ENCODE measurements at regions not wholly inside any gene's neighbourhood (a gene's known extent, or its start where the extent isn't known, plus 50 kb on each side); places are given as distances from the start of the nearest gene placed in this dataset.

DNA sequence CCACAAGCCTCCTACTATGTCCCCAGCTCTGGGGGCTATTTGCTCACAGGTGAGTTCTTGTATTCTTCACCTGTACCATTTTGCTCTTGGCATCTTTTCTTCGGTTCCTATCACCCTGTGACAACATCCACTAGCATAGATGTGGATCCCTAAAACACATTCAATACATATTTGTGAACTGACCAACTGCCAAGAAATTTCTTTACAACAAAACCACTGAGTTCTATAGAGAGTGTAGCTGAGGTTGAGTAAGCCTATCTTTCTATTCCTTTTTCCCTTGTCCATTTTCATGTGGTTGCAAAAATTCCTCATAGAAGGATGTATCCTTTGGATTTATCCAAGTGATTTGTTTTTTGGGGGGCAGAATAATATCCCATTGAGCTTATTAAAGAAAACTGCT, 192.7 kb upstream of the ITGA4 start:
- Histone ChIP-seq H3K9ac (ENCODE audit: low read depth, low read length) (no peak overlapping the region), H3K36me3 (ENCODE audit: control insufficient read depth, insufficient read depth, low read length) (no peaks in the 10 kb centered on the region), H3K9me3 (ENCODE audit: control insufficient read depth, insufficient read depth, low read length) (no peaks in the 10 kb centered on the region), H3K27ac (ENCODE audit: low read depth, low read length) (no peak overlapping the region), H3K4me3 (ENCODE audit: low read depth, low read length) (no peak overlapping the region), H3K27me3 (ENCODE audit: control insufficient read depth, insufficient read depth, low read length) (no peaks in the 10 kb centered on the region), H3K4me1 (ENCODE audit: control insufficient read depth, insufficient read depth, low read length) (peaks cover 8% of the 10 kb centered on the region; the same call in 1 of the 2 replicates)

DNA sequence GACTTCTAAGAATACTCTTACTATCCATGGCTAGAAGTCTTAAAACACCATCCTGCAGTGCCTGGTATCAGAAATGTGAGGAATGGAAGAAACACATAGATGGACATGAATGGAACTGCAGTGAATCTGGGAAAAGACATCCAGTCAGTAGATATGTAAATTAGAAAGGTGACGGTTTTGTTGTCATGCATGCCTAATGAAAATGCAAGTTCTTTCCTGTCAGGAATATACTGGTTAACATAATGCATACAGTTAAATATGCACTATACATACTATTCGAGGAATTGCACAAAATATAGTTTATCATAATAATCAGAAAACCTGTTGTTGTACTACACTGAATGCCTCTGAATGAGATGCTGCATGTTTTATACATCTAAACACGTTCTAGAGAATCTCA, 190.6 kb upstream of the ITGA4 start:
- no peaks in the 10 kb centered on the region for H3K36me3 ChIP-seq (ENCODE audit: control insufficient read depth, insufficient read depth, low read length)
- no peak overlapping the region for H3K27ac ChIP-seq (ENCODE audit: low read depth, low read length)
- H3K9me3 ChIP-seq (ENCODE audit: control insufficient read depth, insufficient read depth, low read length) = no peaks in the 10 kb centered on the region
- H3K9ac ChIP-seq (ENCODE audit: low read depth, low read length) = no peak overlapping the region
- no peak overlapping the region for H3K4me3 ChIP-seq (ENCODE audit: low read depth, low read length)
- H3K4me1 ChIP-seq (ENCODE audit: control insufficient read depth, insufficient read depth, low read length) = peaks cover 8% of the 10 kb centered on the region; the same call in 1 of the 2 replicates
- no peaks in the 10 kb centered on the region for H3K27me3 ChIP-seq (ENCODE audit: control insufficient read depth, insufficient read depth, low read length)

- Histone ChIP-seq H3K9ac (ENCODE audit: low read depth, low read length) (no peak overlapping the region), H3K36me3 (ENCODE audit: control insufficient read depth, insufficient read depth, low read length) (no peaks in the 10 kb centered on the region), H3K4me1 (ENCODE audit: control insufficient read depth, insufficient read depth, low read length) (peaks cover 8% of the 10 kb centered on the region; the same call in 1 of the 2 replicates), H3K27me3 (ENCODE audit: control insufficient read depth, insufficient read depth, low read length) (no peaks in the 10 kb centered on the region), H3K27ac (ENCODE audit: low read depth, low read length) (no peak overlapping the region), H3K9me3 (ENCODE audit: control insufficient read depth, insufficient read depth, low read length) (no peaks in the 10 kb centered on the region), H3K4me3 (ENCODE audit: low read depth, low read length) (no peak overlapping the region)
These were observed 188.9 kb upstream of the ITGA4 start for GRCh38 chr2:181268174-181268867.

DNA sequence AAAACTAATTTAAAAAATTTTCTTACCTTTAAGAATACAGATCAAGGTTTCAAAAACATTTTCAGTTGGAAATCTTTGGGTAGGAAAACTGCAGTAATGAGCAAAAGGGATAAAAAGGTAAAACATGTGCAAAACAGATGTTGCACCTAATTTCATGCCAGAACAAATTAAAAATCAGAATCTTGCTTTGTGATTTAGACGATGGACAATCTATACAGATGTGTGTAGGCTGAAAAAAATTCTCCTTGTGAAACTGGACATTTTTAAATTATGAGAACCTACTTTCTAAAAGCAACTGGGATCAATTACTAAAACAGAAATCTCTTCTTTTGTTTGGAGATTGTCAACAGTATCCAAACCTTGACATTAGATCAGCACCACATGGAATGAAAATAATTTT, 183.2 kb upstream of the ITGA4 start:
- Histone ChIP-seq H3K4me1 (ENCODE audit: control insufficient read depth, insufficient read depth, low read length) (no peaks in the 10 kb centered on the region), H3K36me3 (ENCODE audit: control insufficient read depth, insufficient read depth, low read length) (no peaks in the 10 kb centered on the region), H3K9me3 (ENCODE audit: control insufficient read depth, insufficient read depth, low read length) (no peaks in the 10 kb centered on the region), H3K27ac (ENCODE audit: low read depth, low read length) (no peak overlapping the region), H3K9ac (ENCODE audit: low read depth, low read length) (no peak overlapping the region), H3K4me3 (ENCODE audit: low read depth, low read length) (no peak overlapping the region), H3K27me3 (ENCODE audit: control insufficient read depth, insufficient read depth, low read length) (no peaks in the 10 kb centered on the region)

GRCh38 chr2:181275643-181276070, 181.5 kb upstream of the ITGA4 start:
- Histone ChIP-seq H3K36me3 (ENCODE audit: control insufficient read depth, insufficient read depth, low read length) (no peaks in the 10 kb centered on the region), H3K4me3 (ENCODE audit: low read depth, low read length) (no peak overlapping the region), H3K4me1 (ENCODE audit: control insufficient read depth, insufficient read depth, low read length) (no peaks in the 10 kb centered on the region), H3K27ac (ENCODE audit: low read depth, low read length) (no peak overlapping the region), H3K27me3 (ENCODE audit: control insufficient read depth, insufficient read depth, low read length) (no peaks in the 10 kb centered on the region), H3K9me3 (ENCODE audit: control insufficient read depth, insufficient read depth, low read length) (no peaks in the 10 kb centered on the region), H3K9ac (ENCODE audit: low read depth, low read length) (no peak overlapping the region)

DNA sequence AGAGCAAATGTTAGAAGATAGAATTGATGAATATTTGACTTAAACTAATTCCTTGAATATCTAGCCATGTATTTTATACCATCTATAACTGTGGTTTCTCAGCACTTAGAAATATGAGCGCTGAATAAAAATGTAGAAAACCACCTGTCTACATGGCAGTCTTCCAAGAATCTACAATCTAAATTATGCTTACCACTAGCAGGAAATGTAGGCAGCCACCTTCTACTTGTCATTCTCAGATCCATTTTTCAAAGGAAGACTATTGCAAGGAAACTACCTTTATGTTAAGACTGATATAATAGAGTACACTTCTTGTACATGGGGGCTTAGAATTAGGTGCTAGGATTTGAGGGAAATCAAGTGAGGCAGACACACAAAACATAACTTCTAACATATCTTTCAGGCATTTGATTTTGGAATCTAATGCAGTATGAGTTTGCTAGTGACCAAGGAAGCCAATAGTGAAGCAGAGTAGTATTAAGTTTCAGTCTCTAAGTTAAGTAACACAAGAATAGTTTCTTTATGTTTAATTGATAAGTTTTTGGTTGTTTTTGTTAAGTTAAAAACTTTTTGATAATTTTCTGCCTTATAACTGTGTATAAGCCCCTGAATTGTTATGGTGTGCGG, 175.9 kb upstream of the ITGA4 start:
- Histone ChIP-seq H3K9ac (ENCODE audit: low read depth, low read length) (no peak overlapping the region), H3K9me3 (ENCODE audit: control insufficient read depth, insufficient read depth, low read length) (no peaks in the 10 kb centered on the region), H3K36me3 (ENCODE audit: control insufficient read depth, insufficient read depth, low read length) (no peaks in the 10 kb centered on the region), H3K27ac (ENCODE audit: low read depth, low read length) (no peak overlapping the region), H3K4me1 (ENCODE audit: control insufficient read depth, insufficient read depth, low read length) (no peaks in the 10 kb centered on the region), H3K27me3 (ENCODE audit: control insufficient read depth, insufficient read depth, low read length) (no peaks in the 10 kb centered on the region), H3K4me3 (ENCODE audit: low read depth, low read length) (no peak overlapping the region)

GRCh38 chr2:181285116-181285515, 172.1 kb upstream of the ITGA4 start:
- Histone ChIP-seq H3K27ac (ENCODE audit: low read depth, low read length) (no peak overlapping the region), H3K4me3 (ENCODE audit: low read depth, low read length) (no peak overlapping the region), H3K9me3 (ENCODE audit: control insufficient read depth, insufficient read depth, low read length) (no peaks in the 10 kb centered on the region), H3K36me3 (ENCODE audit: control insufficient read depth, insufficient read depth, low read length) (no peaks in the 10 kb centered on the region), H3K9ac (ENCODE audit: low read depth, low read length) (no peak overlapping the region), H3K27me3 (ENCODE audit: control insufficient read depth, insufficient read depth, low read length) (no peaks in the 10 kb centered on the region), H3K4me1 (ENCODE audit: control insufficient read depth, insufficient read depth, low read length) (no peaks in the 10 kb centered on the region)

DNA sequence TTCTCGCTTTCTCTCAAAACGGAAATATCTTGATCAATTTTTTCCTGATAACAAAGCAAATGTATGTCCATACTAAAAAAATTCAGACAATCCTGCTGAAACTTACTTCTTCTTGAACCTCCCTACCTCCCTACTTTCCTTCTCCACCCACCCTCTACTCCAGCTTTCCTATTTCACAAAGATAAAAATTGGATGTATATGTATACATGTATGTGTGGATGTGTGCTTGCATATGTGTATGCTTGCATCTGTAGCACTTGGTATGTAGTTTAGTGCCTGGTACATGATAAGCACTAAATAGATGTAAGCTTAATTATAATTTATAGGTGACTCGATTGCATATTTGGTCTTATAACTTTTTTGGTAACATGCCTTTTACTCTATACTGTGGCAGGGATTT, 167.5 kb upstream of the ITGA4 start:
- Histone ChIP-seq H3K27me3 (ENCODE audit: control insufficient read depth, insufficient read depth, low read length) (no peaks in the 10 kb centered on the region), H3K27ac (ENCODE audit: low read depth, low read length) (no peak overlapping the region), H3K9me3 (ENCODE audit: control insufficient read depth, insufficient read depth, low read length) (no peaks in the 10 kb centered on the region), H3K36me3 (ENCODE audit: control insufficient read depth, insufficient read depth, low read length) (no peaks in the 10 kb centered on the region), H3K4me1 (ENCODE audit: control insufficient read depth, insufficient read depth, low read length) (no peaks in the 10 kb centered on the region), H3K4me3 (ENCODE audit: low read depth, low read length) (no peak overlapping the region), H3K9ac (ENCODE audit: low read depth, low read length) (no peak overlapping the region)

DNA sequence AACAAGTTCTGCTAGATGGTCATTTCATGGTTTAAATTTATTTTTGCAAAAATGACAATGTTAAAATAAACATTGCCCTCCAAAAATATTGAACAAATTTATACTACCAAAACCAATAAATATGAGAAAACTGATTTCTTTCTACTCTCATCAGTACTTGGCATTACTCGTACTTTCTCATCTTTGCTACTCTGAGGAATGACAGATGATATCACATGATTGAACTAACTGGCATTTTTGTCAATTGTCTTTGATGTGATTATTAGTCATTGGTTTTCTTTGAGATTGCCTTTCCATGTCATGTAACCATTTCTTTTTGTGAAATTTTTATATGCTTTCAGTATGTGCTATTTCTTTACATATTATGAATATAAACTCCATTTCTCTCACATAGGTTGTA, 167.0 kb upstream of the ITGA4 start:
- H3K9me3 ChIP-seq (ENCODE audit: control insufficient read depth, insufficient read depth, low read length) = no peaks in the 10 kb centered on the region
- no peak overlapping the region for H3K9ac ChIP-seq (ENCODE audit: low read depth, low read length)

DNA sequence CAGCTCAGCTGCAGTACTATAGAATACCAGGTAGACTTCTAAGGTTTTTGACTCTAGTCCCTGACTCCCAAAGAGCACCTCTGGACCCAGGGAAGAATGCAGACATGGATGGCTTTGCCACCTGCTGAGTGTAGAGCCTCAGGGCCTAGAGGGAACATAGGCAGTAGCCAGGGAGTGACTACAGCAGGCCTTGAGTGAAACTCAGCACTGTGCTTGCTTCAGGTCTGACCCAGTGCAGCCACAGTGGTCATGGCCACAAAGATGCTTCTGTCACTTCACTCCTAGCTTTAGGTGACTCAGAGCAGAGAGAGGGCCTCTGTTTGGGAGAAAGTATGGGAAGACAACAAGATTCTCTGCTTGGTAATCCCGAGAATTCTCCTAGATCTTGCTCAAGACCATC, 162.2 kb upstream of the ITGA4 start:
- Histone ChIP-seq H3K27me3 (ENCODE audit: control insufficient read depth, insufficient read depth, low read length) (no peaks in the 10 kb centered on the region), H3K27ac (ENCODE audit: low read depth, low read length) (no peak overlapping the region), H3K9ac (ENCODE audit: low read depth, low read length) (no peak overlapping the region), H3K4me3 (ENCODE audit: low read depth, low read length) (no peak overlapping the region), H3K9me3 (ENCODE audit: control insufficient read depth, insufficient read depth, low read length) (no peaks in the 10 kb centered on the region), H3K36me3 (ENCODE audit: control insufficient read depth, insufficient read depth, low read length) (no peaks in the 10 kb centered on the region), H3K4me1 (ENCODE audit: control insufficient read depth, insufficient read depth, low read length) (no peaks in the 10 kb centered on the region)

More for the DNA sequence above, 167.0 kb upstream of the ITGA4 start:
- no peak overlapping the region for H3K4me3 ChIP-seq (ENCODE audit: low read depth, low read length)
- H3K36me3 ChIP-seq (ENCODE audit: control insufficient read depth, insufficient read depth, low read length) = no peaks in the 10 kb centered on the region
- H3K27me3 ChIP-seq (ENCODE audit: control insufficient read depth, insufficient read depth, low read length) = no peaks in the 10 kb centered on the region
- no peak overlapping the region for H3K27ac ChIP-seq (ENCODE audit: low read depth, low read length)
- H3K4me1 ChIP-seq (ENCODE audit: control insufficient read depth, insufficient read depth, low read length) = no peaks in the 10 kb centered on the region

DNA sequence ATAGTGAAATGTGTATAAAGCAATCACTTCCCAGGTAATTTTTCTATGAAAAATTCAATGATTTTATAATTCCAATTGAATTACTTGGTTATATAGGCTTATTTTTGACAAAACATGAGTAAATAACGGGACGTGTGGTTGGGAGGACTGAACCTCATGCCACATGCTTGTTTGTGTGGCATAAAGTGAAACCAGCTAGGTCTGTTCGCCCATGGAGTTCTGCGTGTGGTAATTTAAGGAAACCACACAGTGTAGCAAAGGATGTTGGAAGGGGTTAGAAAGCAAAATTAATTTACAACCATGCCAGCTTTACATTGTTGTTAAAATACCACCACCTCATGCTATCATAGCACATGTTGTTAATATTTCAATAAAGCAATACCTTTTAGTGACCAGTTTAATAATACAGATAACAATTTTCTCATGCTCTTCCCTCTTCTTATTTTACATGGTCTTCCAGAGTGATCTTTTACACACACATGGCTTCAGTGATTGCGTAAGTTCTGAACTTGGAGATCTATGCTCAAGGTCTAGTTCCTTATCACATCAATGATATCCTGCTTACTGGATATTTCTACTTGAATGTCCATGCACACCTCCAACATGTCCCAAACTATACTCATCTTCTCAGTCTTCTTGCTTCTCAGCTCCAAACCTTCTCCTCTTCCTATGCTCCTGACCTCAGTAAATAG, 156.4 kb upstream of the ITGA4 start:
- no peak overlapping the region for H3K4me3 ChIP-seq (ENCODE audit: low read depth, low read length)

More for the DNA sequence above, 156.4 kb upstream of the ITGA4 start:
- H3K9me3 ChIP-seq (ENCODE audit: control insufficient read depth, insufficient read depth, low read length) = no peaks in the 10 kb centered on the region
- H3K27ac ChIP-seq (ENCODE audit: low read depth, low read length) = no peak overlapping the region
- no peaks in the 10 kb centered on the region for H3K36me3 ChIP-seq (ENCODE audit: control insufficient read depth, insufficient read depth, low read length)
- H3K9ac ChIP-seq (ENCODE audit: low read depth, low read length) = no peak overlapping the region
- peaks cover 8% of the 10 kb centered on the region for H3K4me1 ChIP-seq (ENCODE audit: control insufficient read depth, insufficient read depth, low read length)
- H3K27me3 ChIP-seq (ENCODE audit: control insufficient read depth, insufficient read depth, low read length) = no peaks in the 10 kb centered on the region
